ENCODE measurements at regions not wholly inside any gene's neighbourhood (a gene's known extent, or its start where the extent isn't known, plus 50 kb on each side); places are given as distances from the start of the nearest gene placed in this dataset.
"Not testable (repeated sequence)": the region's sequence is repeated elsewhere in the genome, so short reads cannot be mapped to it uniquely, and the experiment has no call there.

DNA sequence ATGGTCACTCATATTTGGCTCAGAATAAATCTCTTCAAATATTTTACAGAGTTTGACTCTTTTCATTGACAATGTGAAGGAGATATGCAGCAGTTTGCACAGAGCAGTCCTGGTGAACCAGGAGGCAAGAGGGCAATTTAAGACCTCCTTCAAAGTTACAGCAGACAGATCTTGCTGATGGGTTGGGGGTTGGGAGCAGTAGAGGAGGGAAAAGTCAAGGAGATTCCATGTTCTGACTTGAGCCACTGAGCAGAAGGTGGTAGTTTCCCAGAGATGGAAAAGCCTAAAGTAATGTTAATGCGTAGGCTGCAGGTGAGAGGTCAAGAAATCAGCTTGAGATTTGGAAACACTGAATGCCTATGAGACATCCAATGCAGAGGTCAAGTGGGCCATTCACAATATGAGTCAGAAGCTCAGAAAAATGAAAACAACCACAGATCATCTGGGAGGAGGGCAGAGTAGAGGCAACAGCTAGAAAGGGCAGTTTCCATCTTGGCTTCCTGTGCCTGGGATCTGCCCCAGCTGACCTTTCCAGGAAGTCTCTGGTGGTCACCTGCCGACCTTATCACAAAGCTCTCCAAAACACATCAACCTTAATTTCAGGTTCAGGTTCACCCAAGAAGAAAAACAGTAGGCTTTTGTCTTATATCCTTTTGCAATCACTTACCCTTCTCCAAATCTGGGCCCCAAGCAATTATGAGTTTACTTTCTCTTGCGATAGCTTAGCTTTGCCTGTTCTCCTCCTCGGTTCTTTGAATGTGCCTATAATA is 197.5 kb upstream of the ARL4C start:
- no peak for DNase-seq (ENCODE audit: low read depth, low spot score)
- TF ChIP-seq, protein P1, sequence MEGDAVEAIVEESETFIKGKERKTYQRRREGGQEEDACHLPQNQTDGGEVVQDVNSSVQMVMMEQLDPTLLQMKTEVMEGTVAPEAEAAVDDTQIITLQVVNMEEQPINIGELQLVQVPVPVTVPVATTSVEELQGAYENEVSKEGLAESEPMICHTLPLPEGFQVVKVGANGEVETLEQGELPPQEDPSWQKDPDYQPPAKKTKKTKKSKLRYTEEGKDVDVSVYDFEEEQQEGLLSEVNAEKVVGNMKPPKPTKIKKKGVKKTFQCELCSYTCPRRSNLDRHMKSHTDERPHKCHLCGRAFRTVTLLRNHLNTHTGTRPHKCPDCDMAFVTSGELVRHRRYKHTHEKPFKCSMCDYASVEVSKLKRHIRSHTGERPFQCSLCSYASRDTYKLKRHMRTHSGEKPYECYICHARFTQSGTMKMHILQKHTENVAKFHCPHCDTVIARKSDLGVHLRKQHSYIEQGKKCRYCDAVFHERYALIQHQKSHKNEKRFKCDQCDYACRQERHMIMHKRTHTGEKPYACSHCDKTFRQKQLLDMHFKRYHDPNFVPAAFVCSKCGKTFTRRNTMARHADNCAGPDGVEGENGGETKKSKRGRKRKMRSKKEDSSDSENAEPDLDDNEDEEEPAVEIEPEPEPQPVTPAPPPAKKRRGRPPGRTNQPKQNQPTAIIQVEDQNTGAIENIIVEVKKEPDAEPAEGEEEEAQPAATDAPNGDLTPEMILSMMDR (IDR thresholded peaks at IDR 0.05; ENCODE audit: insufficient read depth, low read length, missing control alignments): no peak
- ChIA-PET POLR2A (interaction anchor here (1.1 to 1.4 kb wide), 2 partner anchors 15 to 130 kb away, joined by 3 to 8 read pairs; no protein-coding TSS in a partner anchor), CTCF (no interaction called here)
- H3K4me3 ChIP-seq (ENCODE audit: low read depth, low read length): no peak overlapping the region

DNA sequence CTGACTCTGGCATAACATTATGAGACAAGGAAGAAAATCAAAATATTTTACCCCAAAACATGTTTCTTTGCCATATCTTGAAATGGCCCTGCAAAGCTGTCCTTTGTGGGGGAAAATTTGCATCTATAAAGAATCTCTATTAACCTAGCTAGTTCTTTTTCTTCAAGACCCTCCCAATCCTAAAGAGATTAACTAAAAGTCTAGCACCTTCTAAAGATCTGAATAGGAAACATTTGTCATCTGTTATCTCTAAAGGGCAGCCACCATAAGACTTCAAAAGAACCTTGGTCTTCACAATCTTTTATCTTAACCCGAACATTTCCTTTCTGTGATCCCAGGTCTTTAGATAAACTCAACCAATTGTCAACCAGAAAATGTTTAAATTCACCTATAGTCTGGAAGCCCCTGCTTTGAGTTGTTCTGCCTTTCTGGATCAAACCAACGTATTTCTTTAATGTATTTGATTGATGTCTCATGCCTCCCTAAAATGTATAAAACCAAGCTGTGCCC is 196.9 kb upstream of the ARL4C start:
- POLR2A ChIA-PET; CTCF ChIA-PET; DNase-seq (ENCODE audit: low read depth, low spot score); H3K4me3 ChIP-seq (ENCODE audit: low read depth, low read length): not testable (repeated sequence)

DNA sequence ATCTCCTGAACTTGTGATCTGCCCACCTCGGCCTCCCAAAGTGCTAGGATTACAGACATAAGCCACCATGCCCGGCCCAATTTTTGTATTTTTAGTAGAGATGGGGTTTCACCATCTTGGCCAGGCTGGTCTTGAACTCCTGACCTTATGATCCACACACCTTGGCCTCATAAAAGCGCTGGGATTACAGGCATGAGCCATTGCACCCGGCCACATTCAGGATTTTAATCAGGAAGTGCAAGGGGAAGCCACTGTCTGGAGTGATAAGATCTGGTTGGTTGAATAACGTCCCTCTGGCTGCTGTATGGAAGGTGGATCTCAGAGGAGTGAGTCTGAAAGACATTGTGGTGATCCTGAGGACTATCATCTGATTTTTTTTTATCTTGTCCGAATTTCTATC is 196.3 kb upstream of the ARL4C start:
- H3K4me3 ChIP-seq (ENCODE audit: low read depth, low read length); POLR2A ChIA-PET; CTCF ChIA-PET; DNase-seq (ENCODE audit: low read depth, low spot score): not testable (repeated sequence)

- POLR2A ChIA-PET: no interaction called here
- DNase-seq (ENCODE audit: low read depth, low spot score): no peak
- CTCF ChIA-PET: interaction anchor here (1.4 kb wide), 1 partner anchor 11 kb away, joined by 3 read pairs; no protein-coding TSS in a partner anchor
- TF ChIP-seq, protein P1 (IDR thresholded peaks at IDR 0.05; ENCODE audit: insufficient read depth, low read length, missing control alignments): no peak
- no peak overlapping the region for H3K4me3 ChIP-seq (ENCODE audit: low read depth, low read length)
These were observed 195.4 kb upstream of the ARL4C start for GRCh38 chr2:234691968-234692955.

GRCh38 chr2:234691214-234691575 is 194.3 kb upstream of the ARL4C start:
- POLR2A ChIA-PET: no interaction called here
- no peak for DNase-seq (ENCODE audit: low read depth, low spot score)
- CTCF ChIA-PET: interaction anchor here (0.7 to 1.5 kb wide), 5 partner anchors 10 to 409 kb away, joined by 3 to 4 read pairs (median 3); no protein-coding TSS in a partner anchor
- TF ChIP-seq, protein P1 (IDR thresholded peaks at IDR 0.05; ENCODE audit: insufficient read depth, low read length, missing control alignments): no peak
- no peak overlapping the region for H3K4me3 ChIP-seq (ENCODE audit: low read depth, low read length)

GRCh38 chr2:234690569-234691213 is 193.8 kb upstream of the ARL4C start:
- no peak for DNase-seq (ENCODE audit: low read depth, low spot score)
- POLR2A ChIA-PET: no interaction called here
- CTCF ChIA-PET: interaction anchor here (0.7 to 1.5 kb wide), 6 partner anchors 10 to 417 kb away, joined by 3 to 4 read pairs (median 3); no protein-coding TSS in a partner anchor
- TF ChIP-seq, protein P1 (IDR thresholded peaks at IDR 0.05; ENCODE audit: insufficient read depth, low read length, missing control alignments): no peak
- no peak overlapping the region for H3K4me3 ChIP-seq (ENCODE audit: low read depth, low read length)
